ENCODE measurements at regions not wholly inside any gene's neighbourhood (a gene's known extent, or its start where the extent isn't known, plus 50 kb on each side); places are given as distances from the start of the nearest gene placed in this dataset.

- TF ChIP-seq SP1 (IDR thresholded peaks at IDR 0.05) = no peak
- no peak for TF ChIP-seq ARNT (IDR thresholded peaks at IDR 0.05)
- no peak for TF ChIP-seq ZNF384 (IDR thresholded peaks at IDR 0.05)
- TF ChIP-seq NFRKB (IDR thresholded peaks at IDR 0.05) = no peak
- TF ChIP-seq FOXA1 (IDR thresholded peaks at IDR 0.05) = no peak
- no peak for TF ChIP-seq FOXK2 (IDR thresholded peaks at IDR 0.05)
- TF ChIP-seq L3MBTL2 (conservative IDR thresholded peaks at IDR 0.05) = no peak
- TF ChIP-seq, protein P1, sequence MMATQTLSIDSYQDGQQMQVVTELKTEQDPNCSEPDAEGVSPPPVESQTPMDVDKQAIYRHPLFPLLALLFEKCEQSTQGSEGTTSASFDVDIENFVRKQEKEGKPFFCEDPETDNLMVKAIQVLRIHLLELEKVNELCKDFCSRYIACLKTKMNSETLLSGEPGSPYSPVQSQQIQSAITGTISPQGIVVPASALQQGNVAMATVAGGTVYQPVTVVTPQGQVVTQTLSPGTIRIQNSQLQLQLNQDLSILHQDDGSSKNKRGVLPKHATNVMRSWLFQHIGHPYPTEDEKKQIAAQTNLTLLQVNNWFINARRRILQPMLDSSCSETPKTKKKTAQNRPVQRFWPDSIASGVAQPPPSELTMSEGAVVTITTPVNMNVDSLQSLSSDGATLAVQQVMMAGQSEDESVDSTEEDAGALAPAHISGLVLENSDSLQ (IDR thresholded peaks at IDR 0.05) = no peak
- TF ChIP-seq ELF4 (IDR thresholded peaks at IDR 0.05) = no peak
- TF ChIP-seq TARDBP (IDR thresholded peaks at IDR 0.05) = no peak
- no peak for TF ChIP-seq HDGF (IDR thresholded peaks at IDR 0.05; ENCODE audit: borderline replicate concordance)
- TF ChIP-seq SUZ12 (IDR thresholded peaks at IDR 0.05) = no peak
- DNase-seq (ENCODE audit: extremely low spot score) = no peak
- ChIA-PET CTCF (no interaction called here), POLR2A (no interaction called here)
Measured at GRCh38 chr4:158003212-158003611, 169.6 kb downstream of the GASK1B start.

GRCh38 chr4:158002173-158002572 is 170.7 kb downstream of the GASK1B start:
- CTCF ChIA-PET = interaction anchor here (0.7 kb wide), 1 partner anchor 188 kb away, joined by 4 read pairs; no protein-coding TSS in a partner anchor
- DNase-seq (ENCODE audit: extremely low spot score) = no peak
- no peak for TF ChIP-seq LEF1 (IDR thresholded peaks at IDR 0.05; ENCODE audit: borderline replicate concordance)
- no peak for TF ChIP-seq TARDBP (IDR thresholded peaks at IDR 0.05)
- TF ChIP-seq L3MBTL2 (conservative IDR thresholded peaks at IDR 0.05) = no peak
- TF ChIP-seq BHLHE40 (IDR thresholded peaks at IDR 0.05; ENCODE audit: borderline replicate concordance) = no peak
- POLR2A ChIA-PET = no interaction called here

DNA sequence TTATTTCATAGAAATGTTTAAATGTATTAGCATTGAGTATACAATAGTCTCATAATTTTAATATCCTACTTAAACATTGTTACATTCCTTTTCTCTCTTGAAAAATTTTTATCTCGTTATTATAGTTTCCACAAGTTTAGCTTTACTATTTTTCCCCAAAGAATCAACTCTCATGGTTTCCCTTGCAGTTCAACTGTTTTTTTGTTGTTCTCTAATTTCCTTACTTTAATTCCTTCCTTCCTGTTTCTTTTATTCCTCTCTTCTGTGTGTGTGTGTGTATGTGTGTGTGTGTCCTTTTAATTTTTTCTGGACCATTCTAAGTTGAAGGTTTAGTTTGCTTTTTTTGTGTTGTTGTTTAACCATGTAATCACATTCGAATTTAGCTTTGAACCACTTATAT is 171.1 kb downstream of the GASK1B start:
- DNase-seq (ENCODE audit: extremely low spot score) = no peak
- POLR2A ChIA-PET = no interaction called here
- TF ChIP-seq FOXK2 (IDR thresholded peaks at IDR 0.05) (no peak), CTBP1 (IDR thresholded peaks at IDR 0.05; ENCODE audit: borderline replicate concordance) (no peak), NFRKB (IDR thresholded peaks at IDR 0.05) (no peak), LEF1 (IDR thresholded peaks at IDR 0.05; ENCODE audit: borderline replicate concordance) (no peak), ZNF384 (IDR thresholded peaks at IDR 0.05) (no peak), ARNT (IDR thresholded peaks at IDR 0.05) (no peak), L3MBTL2 (conservative IDR thresholded peaks at IDR 0.05) (no peak), SUZ12 (IDR thresholded peaks at IDR 0.05) (no peak)
- CTCF ChIA-PET = no interaction called here

DNA sequence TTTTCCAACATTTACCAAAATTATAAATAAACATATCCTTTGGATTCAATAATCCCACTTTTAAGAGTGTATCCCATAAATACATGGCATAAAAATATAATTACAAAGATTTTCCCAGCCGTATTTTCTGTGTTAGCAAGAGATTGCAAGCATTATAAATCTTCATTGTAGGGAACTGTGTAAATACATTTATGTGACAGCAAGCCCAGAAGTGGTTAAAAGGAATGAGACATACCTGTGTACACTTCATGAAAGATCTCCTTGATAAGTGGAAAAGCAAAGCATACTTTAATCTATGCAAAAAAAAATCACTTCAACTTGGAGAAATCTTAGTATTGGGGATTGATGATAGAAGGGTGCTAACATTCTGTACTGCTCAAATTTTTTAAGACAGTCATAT is 173.1 kb downstream of the GASK1B start:
- POLR2A ChIA-PET = no interaction called here
- TF ChIP-seq L3MBTL2 (conservative IDR thresholded peaks at IDR 0.05) (no peak), SUZ12 (IDR thresholded peaks at IDR 0.05) (no peak), FOXK2 (IDR thresholded peaks at IDR 0.05) (no peak), NFRKB (IDR thresholded peaks at IDR 0.05) (no peak), SP1 (IDR thresholded peaks at IDR 0.05) (no peak), FOXA1 (IDR thresholded peaks at IDR 0.05) (no peak), ELF4 (IDR thresholded peaks at IDR 0.05) (no peak), ZNF384 (IDR thresholded peaks at IDR 0.05) (no peak), TARDBP (IDR thresholded peaks at IDR 0.05) (no peak), LEF1 (IDR thresholded peaks at IDR 0.05; ENCODE audit: borderline replicate concordance) (no peak), FOXM1 (IDR thresholded peaks at IDR 0.05; ENCODE audit: borderline replicate concordance) (no peak)
- TF ChIP-seq, protein P1 (IDR thresholded peaks at IDR 0.05) = no peak
- no peak for DNase-seq (ENCODE audit: extremely low spot score)
- CTCF ChIA-PET = no interaction called here

- ChIA-PET CTCF (interaction anchor here (2.0 kb wide), 1 partner anchor 175 kb away, joined by 6 read pairs; the partner anchor contains the start of gene GASK1B), POLR2A (no interaction called here)
- TF ChIP-seq TARDBP (IDR thresholded peaks at IDR 0.05) = no peak
- no peak for TF ChIP-seq LEF1 (IDR thresholded peaks at IDR 0.05; ENCODE audit: borderline replicate concordance)
- TF ChIP-seq, protein P1 (IDR thresholded peaks at IDR 0.05) = no peak
- no peak for TF ChIP-seq FOXA1 (IDR thresholded peaks at IDR 0.05)
- no peak for TF ChIP-seq CTBP1 (IDR thresholded peaks at IDR 0.05; ENCODE audit: borderline replicate concordance)
- TF ChIP-seq SP1 (IDR thresholded peaks at IDR 0.05) = no peak
- no peak for TF ChIP-seq BHLHE40 (IDR thresholded peaks at IDR 0.05; ENCODE audit: borderline replicate concordance)
- TF ChIP-seq ARNT (IDR thresholded peaks at IDR 0.05) = no peak
- no peak for TF ChIP-seq FOXK2 (IDR thresholded peaks at IDR 0.05)
- no peak for TF ChIP-seq SUZ12 (IDR thresholded peaks at IDR 0.05)
- no peak for TF ChIP-seq L3MBTL2 (conservative IDR thresholded peaks at IDR 0.05)
- no peak for TF ChIP-seq ELF4 (IDR thresholded peaks at IDR 0.05)
- TF ChIP-seq HDGF (IDR thresholded peaks at IDR 0.05; ENCODE audit: borderline replicate concordance) = no peak
- TF ChIP-seq FOXM1 (IDR thresholded peaks at IDR 0.05; ENCODE audit: borderline replicate concordance) = no peak
- no peak for TF ChIP-seq ZNF384 (IDR thresholded peaks at IDR 0.05)
- DNase-seq (ENCODE audit: extremely low spot score) = no peak
Measured at GRCh38 chr4:157997296-157997695, 175.5 kb downstream of the GASK1B start.

DNA sequence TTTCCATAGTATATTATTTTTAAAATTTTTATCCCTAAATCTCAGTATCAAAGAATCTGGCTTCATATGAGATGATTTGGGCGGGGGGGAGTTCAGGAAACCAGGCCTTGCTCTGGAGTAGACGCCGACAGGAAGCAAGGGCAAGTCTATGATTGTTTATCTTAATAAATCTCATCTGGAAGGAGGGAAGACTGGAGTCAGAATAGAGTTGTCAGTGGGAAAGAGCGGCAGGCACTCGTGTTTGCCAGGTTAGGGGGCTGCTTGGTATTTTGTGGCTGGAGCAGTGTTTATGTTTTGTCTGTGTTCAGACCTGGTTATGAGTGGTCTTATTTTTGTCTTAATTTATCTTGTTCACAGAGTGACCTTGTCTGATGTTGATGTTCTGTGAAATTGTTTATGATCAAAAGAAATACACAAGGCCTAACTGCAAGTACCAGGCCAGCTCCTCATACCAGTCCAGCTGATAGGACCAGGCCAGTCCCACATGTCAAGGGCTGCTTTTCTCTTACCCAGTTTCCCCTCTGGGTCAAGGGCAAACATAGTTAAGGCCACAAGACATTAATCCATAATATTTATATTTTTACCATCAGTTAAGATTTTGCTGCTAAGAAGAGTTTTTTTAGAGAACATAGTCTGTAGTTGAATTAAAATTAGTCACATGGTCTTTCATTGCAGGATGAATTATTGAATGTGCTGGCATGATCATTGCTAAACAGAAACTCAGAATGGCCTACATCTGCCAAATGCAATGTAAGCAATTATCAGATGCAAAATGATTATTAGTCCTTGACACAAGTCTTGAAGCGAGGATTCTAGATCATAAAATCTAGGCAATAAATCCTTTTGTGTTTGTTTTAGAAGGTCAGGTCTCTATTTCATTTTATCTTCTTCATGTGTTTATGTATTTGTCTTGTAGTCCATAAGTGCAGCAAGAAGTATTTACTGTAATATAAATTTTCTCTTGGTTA is 176.5 kb downstream of the GASK1B start:
- ChIA-PET CTCF (interaction anchor here (2.0 kb wide), 1 partner anchor 176 kb away, joined by 6 read pairs; the partner anchor contains the start of gene GASK1B), POLR2A (no interaction called here)
- no peak for DNase-seq (ENCODE audit: extremely low spot score)
- TF ChIP-seq L3MBTL2 (conservative IDR thresholded peaks at IDR 0.05) = no peak
- TF ChIP-seq FOXA1 (IDR thresholded peaks at IDR 0.05) = no peak
- no peak for TF ChIP-seq SUZ12 (IDR thresholded peaks at IDR 0.05)
- TF ChIP-seq ELF4 (IDR thresholded peaks at IDR 0.05) = no peak
- no peak for TF ChIP-seq BHLHE40 (IDR thresholded peaks at IDR 0.05; ENCODE audit: borderline replicate concordance)
- no peak for TF ChIP-seq CTBP1 (IDR thresholded peaks at IDR 0.05; ENCODE audit: borderline replicate concordance)
- TF ChIP-seq ARNT (IDR thresholded peaks at IDR 0.05) = no peak
- TF ChIP-seq, protein P1 (IDR thresholded peaks at IDR 0.05) = no peak
- TF ChIP-seq ZNF384 (IDR thresholded peaks at IDR 0.05) = no peak
- TF ChIP-seq LEF1 (IDR thresholded peaks at IDR 0.05; ENCODE audit: borderline replicate concordance) = no peak
- TF ChIP-seq NFRKB (IDR thresholded peaks at IDR 0.05) = no peak
- TF ChIP-seq TARDBP (IDR thresholded peaks at IDR 0.05) = no peak
- TF ChIP-seq SP1 (IDR thresholded peaks at IDR 0.05) = no peak
- no peak for TF ChIP-seq FOXM1 (IDR thresholded peaks at IDR 0.05; ENCODE audit: borderline replicate concordance)
